MM.1S (cell line): ENCODE measurements at regions not wholly inside any gene's neighbourhood (a gene's known extent, or its start where the extent isn't known, plus 50 kb on each side); places are given as distances from the start of the nearest gene placed in this dataset.

ENCODE experiments used
- DNase-seq: peaks from one replicate; pipeline ENCODE4 v3.0.0-alpha.2; 2015
- H2AFZ ChIP-seq: fragments of 300-600 bp; sonication (generic); 2 replicates; pipeline ENCODE4 v1.6.0; 2016; ENCODE audit warnings: antibody characterized with exemption, low read length
- H3F3A ChIP-seq: fragments of 300-600 bp; sonication (generic); 2 replicates; pipeline ENCODE4 v1.6.1; 2016; ENCODE audit warnings: mild to moderate bottlenecking, antibody characterized with exemption, low read length, moderate library complexity, mixed read lengths; ENCODE audit not compliant: insufficient read depth
- H3K27ac ChIP-seq: fragments of 300-600 bp; sonication (generic); 2 replicates; pipeline ENCODE4 v1.5.1; 2016; ENCODE audit warnings: mild to moderate bottlenecking, low read length
- H3K27me3 ChIP-seq: fragments of 300-600 bp; sonication (generic); replicated peaks from 2 replicates; pipeline ENCODE4 v1.6.0; 2016; ENCODE audit warnings: low read length; ENCODE audit not compliant: insufficient read depth
- H3K36me3 ChIP-seq: fragments of 300-600 bp; sonication (generic); replicated peaks from 2 replicates; pipeline ENCODE4 v1.6.1; 2016; ENCODE audit warnings: mild to moderate bottlenecking, low read length, mixed read lengths; ENCODE audit not compliant: insufficient read depth
- H3K4me1 ChIP-seq: fragments of 300-600 bp; sonication (generic); 2 replicates; pipeline ENCODE4 v1.6.1; 2016; ENCODE audit warnings: low read length, mixed read lengths
- H3K4me2 ChIP-seq: fragments of 300-600 bp; sonication (generic); 2 replicates; pipeline ENCODE4 v1.6.0; 2016; ENCODE audit warnings: low read depth, low read length
- H3K4me3 ChIP-seq: fragments of 300-600 bp; sonication (generic); 2 replicates; pipeline ENCODE4 v1.5.1; 2016; ENCODE audit warnings: low read length, mixed read lengths
- H3K79me2 ChIP-seq: fragments of 300-600 bp; sonication (generic); 2 replicates; pipeline ENCODE4 v1.6.1; 2016; ENCODE audit warnings: mixed run types, low read length, mixed read lengths
- H3K9ac ChIP-seq: fragments of 300-600 bp; sonication (generic); 2 replicates; pipeline ENCODE4 v1.6.1; 2016; ENCODE audit warnings: low read length, mixed read lengths
- H3K9me2 ChIP-seq: fragments of 300-600 bp; sonication (generic); replicated peaks from 2 replicates; pipeline ENCODE4 v1.6.1; 2016; ENCODE audit warnings: mild to moderate bottlenecking, low read length, mixed read lengths; ENCODE audit not compliant: insufficient read depth
- H3K9me3 ChIP-seq: fragments of 300-600 bp; sonication (generic); replicated peaks from 2 replicates; pipeline ENCODE4 v1.6.1; 2016; ENCODE audit warnings: mild to moderate bottlenecking, low read length, mixed read lengths; ENCODE audit not compliant: insufficient read depth
- H4K20me1 ChIP-seq: fragments of 300-600 bp; sonication (generic); 2 replicates; pipeline ENCODE4 v1.6.1; 2016; ENCODE audit warnings: mild to moderate bottlenecking, low read length, moderate library complexity, mixed read lengths; ENCODE audit not compliant: insufficient read depth
- CTCF ChIP-seq: fragments of 300-600 bp; sonication (generic); IDR thresholded peaks from 2 replicates; pipeline ENCODE4 v1.5.1; 2016; ENCODE audit warnings: antibody characterized with exemption, low read length, mixed read lengths
- EZH2 ChIP-seq: fragments of 300-600 bp; sonication (generic); optimal IDR thresholded peaks from 2 replicates; pipeline ENCODE3; 2017; ENCODE audit warnings: low read depth, mild to moderate bottlenecking, antibody characterized with exemption, low read length, mixed read lengths
- EZH2phosphoT487 ChIP-seq: fragments of 300-600 bp; sonication (generic); IDR thresholded peaks from 2 replicates; pipeline ENCODE4 v1.6.1; 2018; ENCODE audit warnings: antibody characterized with exemption, low read length

DNA sequence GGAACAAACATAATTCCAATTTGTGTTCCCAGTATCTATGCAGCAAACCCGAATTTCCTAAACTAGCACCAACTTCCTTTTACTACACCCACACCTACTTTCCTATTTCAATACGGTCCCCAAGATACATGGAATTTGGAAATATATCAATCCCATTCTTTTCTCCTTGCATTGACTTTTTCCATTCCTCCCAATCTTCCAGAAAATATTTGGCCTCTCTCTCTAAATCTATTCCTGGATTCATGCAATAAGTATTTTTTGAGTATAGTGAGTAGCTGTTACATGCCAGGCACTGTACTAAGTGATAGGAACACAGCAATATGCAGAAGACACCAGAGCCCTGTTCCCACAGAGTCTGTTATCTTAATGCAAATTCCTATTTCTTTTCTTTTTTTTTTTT, 216.2 kb upstream of the PIK3R1 start:
- no peak overlapping the region for H3K9ac ChIP-seq
- no peak overlapping the region for H3K27ac ChIP-seq
- TF ChIP-seq EZH2, result no peak
- TF ChIP-seq CTCF, result no peak
- TF ChIP-seq EZH2phosphoT487, result no peak
- H3K4me2 ChIP-seq, result no peak overlapping the region
- no peak overlapping the region for H3K4me3 ChIP-seq
- H3K9me2 ChIP-seq, result no peaks in the 10 kb centered on the region
- DNase-seq, result no peak
- H4K20me1 ChIP-seq, result no peaks in the 10 kb centered on the region
- no peaks in the 10 kb centered on the region for H3K4me1 ChIP-seq
- H3K27me3 ChIP-seq, result no peaks in the 10 kb centered on the region
- no peaks in the 10 kb centered on the region for H3K36me3 ChIP-seq
- no peak overlapping the region for H2AFZ ChIP-seq
- no peaks in the 10 kb centered on the region for H3F3A ChIP-seq
- no peaks in the 10 kb centered on the region for H3K79me2 ChIP-seq
- H3K9me3 ChIP-seq, result no peaks in the 10 kb centered on the region

GRCh38 chr5:67998709-67999261, 216.8 kb upstream of the PIK3R1 start:
- no peaks in the 10 kb centered on the region for H3K79me2 ChIP-seq
- no peak overlapping the region for H3K27ac ChIP-seq
- no peak overlapping the region for H2AFZ ChIP-seq
- H3K27me3 ChIP-seq, result no peaks in the 10 kb centered on the region
- H3K4me3 ChIP-seq, result no peak overlapping the region
- H3K9me3 ChIP-seq, result no peaks in the 10 kb centered on the region
- DNase-seq, result no peak
- no peaks in the 10 kb centered on the region for H3K9me2 ChIP-seq
- no peaks in the 10 kb centered on the region for H3K36me3 ChIP-seq
- H3K9ac ChIP-seq, result no peak overlapping the region
- H3K4me1 ChIP-seq, result no peaks in the 10 kb centered on the region
- no peaks in the 10 kb centered on the region for H3F3A ChIP-seq
- no peak for TF ChIP-seq EZH2
- TF ChIP-seq CTCF, result no peak
- no peak for TF ChIP-seq EZH2phosphoT487
- H3K4me2 ChIP-seq, result no peak overlapping the region
- no peaks in the 10 kb centered on the region for H4K20me1 ChIP-seq

- Histone ChIP-seq H3K27me3 (no peaks in the 10 kb centered on the region), H3K27ac (no peak overlapping the region), H3K9ac (no peak overlapping the region), H2AFZ (no peak overlapping the region), H4K20me1 (no peaks in the 10 kb centered on the region), H3K79me2 (no peaks in the 10 kb centered on the region), H3K36me3 (no peaks in the 10 kb centered on the region), H3K9me3 (no peaks in the 10 kb centered on the region), H3K4me2 (no peak overlapping the region), H3K9me2 (no peaks in the 10 kb centered on the region), H3K4me3 (no peak overlapping the region), H3K4me1 (no peaks in the 10 kb centered on the region), H3F3A (no peaks in the 10 kb centered on the region)
- DNase-seq, result no peak
- TF ChIP-seq EZH2phosphoT487 (no peak), EZH2 (no peak), CTCF (no peak)
Observed at GRCh38 chr5:67997892-67998457, 217.6 kb upstream of the PIK3R1 start.
